HG02973 (cell line): ENCODE measurements at regions not wholly inside any gene's neighbourhood (a gene's known extent, or its start where the extent isn't known, plus 50 kb on each side); places are given as distances from the start of the nearest gene placed in this dataset.
"Not testable (repeated sequence)": the region's sequence is repeated elsewhere in the genome, so short reads cannot be mapped to it uniquely, and the experiment has no call there.

Experiments
- ATAC-seq: cut with Tn5 transposase; IDR thresholded peaks from one replicate; pipeline ENCODE4 v1.9.1; 2021; ENCODE audit warnings: moderate library complexity; ENCODE audit not compliant: unreplicated experiment

- ATAC-seq = no peak
Observed at GRCh38 chr6:140794544-140794943, 1338.2 kb upstream of the GJE1 start.

- ATAC-seq = no peak
Observed at GRCh38 chr6:140790109-140790508, 1342.6 kb upstream of the GJE1 start.

DNA sequence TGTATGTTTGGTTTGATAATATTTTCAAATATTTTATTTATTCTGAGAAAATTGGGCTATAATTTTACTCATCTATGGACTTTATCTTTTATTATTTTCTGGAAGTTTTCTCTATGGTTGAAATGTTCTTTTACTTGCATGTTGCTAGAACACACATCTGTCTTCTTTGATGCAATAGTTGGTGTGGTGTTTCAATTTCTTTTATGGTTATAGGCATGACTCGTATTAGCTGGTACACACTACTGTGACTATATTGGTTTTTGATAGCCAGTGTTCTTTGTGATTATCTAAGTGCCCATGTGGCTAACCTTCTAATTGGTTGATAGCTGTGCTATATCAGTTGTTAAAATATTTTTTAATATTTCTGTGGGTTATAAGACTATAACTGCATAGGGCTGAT, 1343.3 kb upstream of the GJE1 start:
- no peak for ATAC-seq

- ATAC-seq = no peak
Observed at GRCh38 chr6:140785926-140786325, 1346.8 kb upstream of the GJE1 start.

DNA sequence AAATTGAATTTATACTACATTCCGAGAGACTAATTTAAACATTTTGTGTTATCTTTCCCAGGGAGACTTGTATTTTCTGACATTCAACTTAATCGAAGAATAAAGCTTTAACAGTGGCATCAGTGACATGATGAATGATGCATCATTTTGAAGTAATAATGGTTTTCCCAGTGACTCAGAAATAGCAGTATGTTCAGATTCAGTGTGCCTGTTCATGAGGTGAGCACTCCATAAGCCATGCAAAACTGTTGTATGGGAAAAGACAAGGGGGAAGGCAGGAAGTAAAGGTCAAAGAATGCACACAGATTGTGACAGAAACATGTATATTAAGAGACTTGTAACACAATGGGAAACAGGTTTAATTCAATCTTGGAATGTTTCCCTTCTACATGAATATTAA, 1348.2 kb upstream of the GJE1 start:
- ATAC-seq = no peak

- not testable (repeated sequence) for ATAC-seq
Observed at GRCh38 chr6:140783504-140783903, 1349.2 kb upstream of the GJE1 start.

- ATAC-seq = no peak
Observed at GRCh38 chr6:140782941-140783340, 1349.8 kb upstream of the GJE1 start.

DNA sequence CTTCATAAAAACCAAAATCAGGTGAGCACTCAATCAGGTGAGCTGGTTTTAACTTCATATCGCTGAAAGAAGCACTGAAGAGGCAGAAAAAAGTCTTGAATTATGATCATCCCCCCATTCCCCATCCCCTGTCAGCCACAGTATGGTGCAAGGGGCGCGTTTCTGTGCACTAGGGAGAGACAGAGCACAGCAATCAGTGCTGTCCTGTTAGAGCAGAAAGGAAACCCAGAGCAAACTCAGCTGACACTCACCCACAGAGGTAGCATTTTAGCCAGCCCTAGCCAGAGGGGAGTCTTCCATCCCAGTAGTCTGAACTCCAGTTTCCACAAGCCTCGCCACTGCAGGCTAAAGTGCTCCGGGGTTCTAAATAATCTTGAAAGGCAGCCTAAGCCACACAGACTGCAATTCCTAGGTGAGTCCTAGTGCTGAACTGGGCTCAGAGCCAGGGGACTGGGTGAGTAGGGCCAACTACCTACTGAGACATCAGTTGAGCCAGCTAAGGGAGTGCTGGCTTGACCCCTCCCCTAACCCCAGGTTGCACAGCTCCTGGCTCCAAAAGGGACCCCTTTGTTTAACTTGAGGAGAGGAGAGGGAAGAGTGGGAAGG, 1352.6 kb upstream of the GJE1 start:
- ATAC-seq = no peak

DNA sequence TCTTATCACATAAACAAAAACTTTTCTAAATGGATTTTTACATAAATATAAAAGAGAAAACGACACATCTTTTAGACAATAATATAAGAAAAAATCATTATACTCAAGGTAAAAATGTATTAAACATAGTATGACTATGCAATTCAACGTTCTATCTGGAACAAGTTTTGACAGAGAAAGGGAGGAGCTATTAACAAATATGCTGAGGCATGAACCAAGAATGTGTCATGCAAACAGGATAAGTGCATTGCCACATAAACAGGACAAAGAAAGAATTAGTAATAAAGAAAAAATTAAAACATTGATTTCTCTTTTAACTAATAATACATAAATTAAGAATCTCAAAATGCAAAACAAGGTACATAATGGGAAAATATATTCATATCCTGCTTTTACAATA, 1353.4 kb upstream of the GJE1 start:
- ATAC-seq = no peak

GRCh38 chr6:140777780-140778179, 1354.9 kb upstream of the GJE1 start:
- no peak for ATAC-seq

- no peak for ATAC-seq
Observed at GRCh38 chr6:140775061-140775460, 1357.7 kb upstream of the GJE1 start.

GRCh38 chr6:140774080-140774505, 1358.6 kb upstream of the GJE1 start:
- ATAC-seq = peak; percentile 100

GRCh38 chr6:140773276-140773675, 1359.4 kb upstream of the GJE1 start:
- no peak for ATAC-seq

- ATAC-seq = no peak
Observed at GRCh38 chr6:140772576-140772975, 1360.1 kb upstream of the GJE1 start.

- ATAC-seq = no peak
Observed at GRCh38 chr6:140768133-140768532, 1364.6 kb upstream of the GJE1 start.

DNA sequence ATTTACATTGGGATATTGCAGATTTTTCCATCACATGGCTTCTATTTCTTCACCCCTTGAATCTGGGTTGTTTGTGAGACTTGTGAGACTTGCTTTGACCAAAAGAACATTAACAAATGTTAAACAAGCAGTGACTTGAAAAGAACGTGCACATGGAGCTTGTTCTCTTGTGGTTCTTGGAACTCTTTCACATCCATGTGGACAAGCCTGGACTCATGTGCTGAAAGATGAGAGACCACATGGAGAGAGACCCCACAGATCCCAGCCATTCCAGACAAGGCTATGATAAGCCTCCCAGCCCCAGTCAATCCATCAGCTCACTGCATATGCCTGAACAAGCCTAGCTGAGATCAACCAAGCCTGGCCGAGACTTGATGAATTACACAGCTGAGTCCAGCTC, 1365.7 kb upstream of the GJE1 start:
- no peak for ATAC-seq

DNA sequence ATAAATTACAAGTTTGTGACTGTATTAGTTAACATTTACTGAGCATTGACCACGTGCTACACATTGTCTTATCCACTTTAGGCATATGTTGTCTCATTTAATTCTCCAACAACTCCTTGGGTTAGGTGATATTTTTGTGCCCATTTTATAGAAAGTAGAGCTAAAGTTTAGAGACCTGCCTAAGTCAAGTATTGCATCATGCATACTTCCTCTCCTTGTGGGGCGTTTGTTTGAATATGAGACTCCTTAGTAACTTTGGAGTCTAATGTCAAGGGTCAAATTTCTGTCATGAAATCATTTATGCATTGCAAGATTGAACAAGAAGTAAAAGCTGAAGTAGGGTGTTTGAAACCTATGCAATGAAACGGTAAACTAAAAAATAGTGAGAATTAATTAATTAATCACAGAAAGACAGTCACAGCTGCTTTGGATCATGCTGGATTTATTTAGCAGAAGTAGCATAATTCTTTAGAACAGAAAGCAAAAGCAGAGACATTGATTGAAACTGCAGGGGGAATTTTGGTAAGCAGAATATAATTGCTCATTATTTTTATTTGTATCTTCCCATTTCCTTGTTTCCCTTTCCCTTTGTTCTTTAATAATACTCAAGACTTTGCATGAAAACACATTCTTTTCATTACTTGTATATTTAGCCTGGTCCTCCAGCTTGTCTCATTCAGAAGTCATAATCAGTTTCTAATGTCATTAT, 1374.4 kb upstream of the GJE1 start:
- no peak for ATAC-seq

GRCh38 chr6:140752234-140752633, 1377.8 kb upstream of the CITED2 start:
- no peak for ATAC-seq

- no peak for ATAC-seq
Observed at GRCh38 chr6:140747114-140747513, 1372.7 kb upstream of the CITED2 start.

- ATAC-seq = peak; percentile 82
Observed at GRCh38 chr6:140744659-140745320, 1370.3 kb upstream of the CITED2 start.

- no peak for ATAC-seq
Observed at GRCh38 chr6:140736231-140736630, 1361.8 kb upstream of the CITED2 start.

GRCh38 chr6:140732991-140733390, 1358.5 kb upstream of the CITED2 start:
- ATAC-seq = no peak
